HTR-8/SVneo (cell line): ENCODE measurements at regions not wholly inside any gene's neighbourhood (a gene's known extent, or its start where the extent isn't known, plus 50 kb on each side); places are given as distances from the start of the nearest gene placed in this dataset.

Source experiments
- DNase-seq: peaks from one replicate; pipeline ENCODE4 v3.0.0; 2011; ENCODE audit warnings: low spot score, mixed read lengths; ENCODE audit not compliant: insufficient read length
- FAIRE-seq: peaks from 2 replicates; lab custom pipeline; 2011; peaks lifted over from hg19 to GRCh38; lab: Jason Lieb, UNC

GRCh38 chr6:93086351-93086750, 333.0 kb downstream of the EPHA7 start:
- DNase-seq, result no peak
- no peak for FAIRE-seq

- FAIRE-seq (no peak), DNase-seq (no peak)
These were observed 335.8 kb downstream of the EPHA7 start for GRCh38 chr6:93083337-93084230.

GRCh38 chr6:93081901-93082300, 337.5 kb downstream of the EPHA7 start:
- DNase-seq (no peak), FAIRE-seq (no peak)

- FAIRE-seq (no peak), DNase-seq (no peak)
These were observed 340.3 kb downstream of the EPHA7 start for GRCh38 chr6:93079061-93079460.

GRCh38 chr6:93073811-93074210, 345.5 kb downstream of the EPHA7 start:
- DNase-seq, result no peak

GRCh38 chr6:93069856-93070255, 349.5 kb downstream of the EPHA7 start:
- FAIRE-seq (no peak), DNase-seq (no peak)

More at GRCh38 chr6:93073811-93074210, 345.5 kb downstream of the EPHA7 start:
- FAIRE-seq, result no peak

- DNase-seq (no peak), FAIRE-seq (no peak)
These were observed 359.4 kb downstream of the EPHA7 start for GRCh38 chr6:93059911-93060310.

GRCh38 chr6:93057584-93057983, 361.8 kb downstream of the EPHA7 start:
- no peak for DNase-seq
- FAIRE-seq, result no peak

- no peak for DNase-seq
These were observed 371.0 kb downstream of the EPHA7 start for GRCh38 chr6:93048381-93048780.

GRCh38 chr6:93047033-93047432, 372.3 kb downstream of the EPHA7 start:
- DNase-seq, result no peak
- FAIRE-seq, result no peak

More at GRCh38 chr6:93048381-93048780, 371.0 kb downstream of the EPHA7 start:
- FAIRE-seq, result no peak

- no peak for DNase-seq
- no peak for FAIRE-seq
These were observed 374.2 kb downstream of the EPHA7 start for GRCh38 chr6:93045156-93045555.

GRCh38 chr6:93040375-93040774, 379.0 kb downstream of the EPHA7 start:
- FAIRE-seq (no peak), DNase-seq (no peak)

- no peak for DNase-seq
- FAIRE-seq, result no peak
These were observed 382.5 kb downstream of the EPHA7 start for GRCh38 chr6:93036835-93037234.

- DNase-seq (no peak), FAIRE-seq (no peak)
These were observed 383.6 kb downstream of the EPHA7 start for GRCh38 chr6:93035756-93036155.

- DNase-seq, result no peak
- FAIRE-seq, result no peak
These were observed 398.0 kb downstream of the EPHA7 start for GRCh38 chr6:93021235-93021915.

GRCh38 chr6:93017626-93018025, 401.7 kb downstream of the EPHA7 start:
- DNase-seq, result no peak

GRCh38 chr6:93017213-93017612, 402.1 kb downstream of the EPHA7 start:
- FAIRE-seq (no peak), DNase-seq (no peak)

More at GRCh38 chr6:93017626-93018025, 401.7 kb downstream of the EPHA7 start:
- FAIRE-seq, result no peak

- no peak for DNase-seq
- no peak for FAIRE-seq
These were observed 406.3 kb downstream of the EPHA7 start for GRCh38 chr6:93013054-93013453.

GRCh38 chr6:93008375-93008774, 411.0 kb downstream of the EPHA7 start:
- FAIRE-seq (no peak), DNase-seq (no peak)

- DNase-seq (no peak), FAIRE-seq (no peak)
These were observed 429.7 kb downstream of the EPHA7 start for GRCh38 chr6:92989656-92990055.

- DNase-seq (no peak), FAIRE-seq (no peak)
These were observed 440.1 kb downstream of the EPHA7 start for GRCh38 chr6:92979281-92979680.
